ENCODE measurements at regions not wholly inside any gene's neighbourhood (a gene's known extent, or its start where the extent isn't known, plus 50 kb on each side); places are given as distances from the start of the nearest gene placed in this dataset.

DNA sequence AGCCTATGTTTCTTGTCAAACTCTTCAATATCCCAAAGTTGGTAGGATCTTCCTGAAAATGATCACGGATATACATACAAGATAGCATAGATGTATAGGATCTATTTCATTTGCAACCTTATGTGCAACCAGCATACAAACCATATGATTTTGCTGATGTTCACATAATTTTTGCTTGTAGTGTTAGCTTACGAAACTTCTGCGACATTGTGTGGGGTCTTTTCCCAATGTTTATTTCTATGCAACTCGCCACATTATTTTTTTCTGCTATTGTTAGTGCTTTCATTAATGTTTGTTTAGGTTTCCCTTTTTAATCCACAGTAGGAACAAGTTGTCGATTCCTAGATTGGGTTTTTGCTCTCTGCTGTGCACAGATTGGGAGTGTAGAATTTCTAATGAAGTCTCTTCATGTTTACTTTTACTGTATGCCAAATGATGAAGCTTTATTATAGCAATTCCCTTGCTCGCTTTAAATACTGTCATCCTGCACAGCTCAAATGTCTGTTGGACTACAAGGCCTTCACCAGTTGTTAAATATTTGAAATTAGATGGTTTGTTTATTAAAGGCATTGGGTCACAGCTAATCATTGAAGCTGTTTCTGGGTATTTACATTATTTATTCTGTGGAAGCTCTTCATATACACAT is 257.6 kb upstream of the PCDH7 start:
- H3K4me3 ChIP-seq (ENCODE audit: low read depth, low read length): no peak overlapping the region
- no peak for DNase-seq (ENCODE audit: low read depth)
- no peak for TF ChIP-seq CTCF (conservative IDR thresholded peaks at IDR 0.05; ENCODE audit: low read depth, low read length)

DNA sequence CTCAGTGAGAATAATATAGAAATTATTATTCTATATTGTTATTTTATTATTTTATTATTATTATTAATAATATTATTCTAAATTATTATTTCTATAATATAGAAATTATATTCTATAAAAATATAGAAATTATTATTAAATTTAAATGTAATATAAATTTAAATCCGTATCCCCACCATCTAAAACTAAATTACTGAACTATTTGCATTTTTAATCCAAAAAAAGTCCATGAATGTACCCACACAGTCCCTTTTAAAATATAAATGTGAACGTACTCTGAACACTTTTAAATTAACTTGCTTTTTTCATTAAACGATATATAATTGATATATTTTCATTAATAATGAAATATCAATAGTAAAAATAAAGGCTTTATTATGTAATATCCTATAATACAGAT is 248.3 kb upstream of the PCDH7 start:
- H3K4me3 ChIP-seq (ENCODE audit: low read depth, low read length): no peak overlapping the region
- no peak for DNase-seq (ENCODE audit: low read depth)
- no peak for TF ChIP-seq CTCF (conservative IDR thresholded peaks at IDR 0.05; ENCODE audit: low read depth, low read length)

DNA sequence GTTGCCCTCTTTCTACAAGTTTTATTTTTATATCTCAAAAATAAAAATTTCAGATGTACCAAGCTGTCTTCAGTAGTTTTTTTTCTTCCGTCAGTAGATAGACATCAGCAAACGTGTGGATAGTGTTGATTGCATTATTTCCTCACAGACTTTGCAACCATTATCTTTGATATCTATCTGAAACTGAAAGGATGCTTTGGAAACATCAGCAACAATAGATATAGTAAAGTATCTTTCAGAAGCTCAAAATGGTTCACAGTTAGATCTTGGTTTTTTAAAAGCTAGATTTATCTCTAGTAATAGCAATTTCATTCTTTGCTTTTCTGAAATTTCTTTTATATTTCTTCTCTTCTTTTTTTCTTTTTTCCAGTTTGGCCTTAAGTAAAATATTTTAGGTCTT is 246.9 kb upstream of the PCDH7 start:
- no peak for DNase-seq (ENCODE audit: low read depth)
- TF ChIP-seq CTCF (conservative IDR thresholded peaks at IDR 0.05; ENCODE audit: low read depth, low read length): no peak
- H3K4me3 ChIP-seq (ENCODE audit: low read depth, low read length): no peak overlapping the region

- H3K4me3 ChIP-seq (ENCODE audit: low read depth, low read length): no peak overlapping the region
- DNase-seq (ENCODE audit: low read depth): no peak
- TF ChIP-seq CTCF (conservative IDR thresholded peaks at IDR 0.05; ENCODE audit: low read depth, low read length): no peak
These were observed 224.9 kb upstream of the PCDH7 start for GRCh38 chr4:30495251-30495650.

DNA sequence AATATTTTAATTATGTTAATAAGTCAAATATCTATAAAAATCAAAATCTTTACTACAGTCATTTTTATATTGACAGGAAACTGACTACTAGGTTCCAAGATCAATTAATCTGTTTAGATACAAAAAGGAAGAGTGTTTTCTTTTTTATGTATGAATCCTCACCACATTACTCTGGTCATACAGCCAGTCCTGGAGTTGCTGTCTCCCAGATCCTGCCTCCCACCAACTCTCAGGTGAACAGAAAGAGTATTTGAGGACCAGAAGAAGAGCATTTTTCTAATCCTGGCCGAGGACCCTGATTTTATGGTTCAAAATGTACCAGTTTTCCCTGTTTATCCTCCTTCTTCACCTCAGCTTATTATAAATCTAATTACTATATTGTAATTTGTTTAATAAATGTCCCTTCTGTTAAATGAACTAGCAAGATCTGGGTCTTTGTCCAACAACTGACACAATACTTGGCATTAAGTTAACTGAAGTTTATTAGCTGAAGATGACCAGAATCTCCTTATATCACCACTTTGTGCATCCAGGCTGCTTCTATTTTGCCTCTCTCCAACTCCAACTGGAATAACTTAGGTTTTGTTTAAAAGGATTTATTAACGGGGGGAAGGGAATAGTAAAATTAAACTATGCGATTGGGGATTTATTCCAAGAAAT is 224.4 kb upstream of the PCDH7 start:
- no peak for DNase-seq (ENCODE audit: low read depth)
- no peak overlapping the region for H3K4me3 ChIP-seq (ENCODE audit: low read depth, low read length)
- TF ChIP-seq CTCF (conservative IDR thresholded peaks at IDR 0.05; ENCODE audit: low read depth, low read length): no peak

- no peak for DNase-seq (ENCODE audit: low read depth)
- no peak for TF ChIP-seq CTCF (conservative IDR thresholded peaks at IDR 0.05; ENCODE audit: low read depth, low read length)
- H3K4me3 ChIP-seq (ENCODE audit: low read depth, low read length): no peak overlapping the region
These were observed 208.4 kb upstream of the PCDH7 start for GRCh38 chr4:30511751-30512150.

DNA sequence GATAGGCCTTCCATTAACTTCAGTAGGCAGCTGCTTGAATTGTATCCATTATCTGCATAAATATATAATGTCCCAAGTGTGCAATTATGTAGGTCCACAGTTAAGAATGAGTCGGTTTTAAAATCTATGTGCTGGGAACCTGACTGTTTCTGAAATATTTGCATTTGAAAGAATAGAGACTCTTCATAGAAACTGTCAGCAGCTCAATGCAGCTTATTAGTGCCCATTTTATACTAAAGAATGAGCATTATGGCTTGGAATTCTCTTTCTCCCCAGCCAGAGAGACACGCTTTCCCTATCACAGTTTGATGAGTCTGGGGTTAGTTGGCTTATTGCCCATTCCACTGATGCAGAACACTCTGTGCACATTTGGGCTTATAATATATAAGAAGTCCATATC is 202.0 kb upstream of the PCDH7 start:
- TF ChIP-seq CTCF (conservative IDR thresholded peaks at IDR 0.05; ENCODE audit: low read depth, low read length): no peak
- H3K4me3 ChIP-seq (ENCODE audit: low read depth, low read length): no peak overlapping the region
- DNase-seq (ENCODE audit: low read depth): no peak
